Tibial nerve (tissue), 4 donors: ENCODE measurements at regions not wholly inside any gene's neighbourhood (a gene's known extent, or its start where the extent isn't known, plus 50 kb on each side); places are given as distances from the start of the nearest gene placed in this dataset.

ENCODE experiments used
- DNase-seq, 2 donors: peaks; one replicate each; pipeline ENCODE4 v3.0.0-alpha.2; 2019; ENCODE audit warnings: low spot score in 2 of 2
- H3K27ac ChIP-seq, 4 donors: fragments of 200-600 bp; sonication (generic) in 3 of 4; one replicate each; pipeline ENCODE4 v1.5.1; 2017 to 2019; ENCODE audit warnings: mild to moderate bottlenecking in 1 of 4
- H3K27me3 ChIP-seq, 2 donors: fragments of 200-600 bp; sonication (generic) in 1 of 2; one replicate each; pipeline versions ENCODE4 v1.5.1 to v1.6.0; 2017 to 2019
- H3K36me3 ChIP-seq, 3 donors: fragments of 200-600 bp; sonication (generic); one replicate each; pipeline ENCODE4 v1.5.1; 2018 to 2019
- H3K4me1 ChIP-seq, 4 donors: fragments of 200-600 bp; sonication (generic) in 3 of 4; one replicate each; pipeline ENCODE4 v1.5.1; 2017 to 2019
- H3K4me3 ChIP-seq, 4 donors: fragments of 200-600 bp; sonication (generic) in 3 of 4; one replicate each; pipeline ENCODE4 v1.5.1; 2017 to 2019; ENCODE audit warnings: mild to moderate bottlenecking in 1 of 4, moderate library complexity in 1 of 4
- H3K9me3 ChIP-seq, 4 donors: fragments of 200-600 bp; sonication (generic) in 3 of 4; one replicate each; pipeline ENCODE4 v1.5.1; 2017 to 2019
- EP300 ChIP-seq, 2 donors: sonication (generic); formaldehyde crosslinking; IDR thresholded peaks; one replicate each; pipeline ENCODE4 v1.6.1; 2017; ENCODE audit warnings: antibody characterized with exemption in 2 of 2, mild to moderate bottlenecking in 1 of 2
- POLR2A ChIP-seq, 2 donors: fragments of 450-650 bp; IDR thresholded peaks; one replicate each; pipeline ENCODE4 v1.6.1; 2017; ENCODE audit warnings: antibody characterized with exemption in 2 of 2, mild to moderate bottlenecking in 2 of 2, moderate library complexity in 2 of 2
- WGBS, 2 donors: methylation state at CpG; one replicate each; pipeline ENCODE4 v1.1.5; 2018; 5-methylcytosine and 5-hydroxymethylcytosine counted together
- TF ChIP-seq, protein P1 (sequence below), 5 experiments: fragments of 200-600 bp in 3 of 5; fragments of 450-650 bp in 2 of 5; sonication (generic) in 3 of 5; IDR thresholded peaks; one replicate each; pipeline ENCODE4 v1.5.1; 2016 to 2019; ENCODE audit warnings: antibody characterized with exemption in 5 of 5, mild to moderate bottlenecking in 3 of 5, moderate library complexity in 2 of 5

DNA sequence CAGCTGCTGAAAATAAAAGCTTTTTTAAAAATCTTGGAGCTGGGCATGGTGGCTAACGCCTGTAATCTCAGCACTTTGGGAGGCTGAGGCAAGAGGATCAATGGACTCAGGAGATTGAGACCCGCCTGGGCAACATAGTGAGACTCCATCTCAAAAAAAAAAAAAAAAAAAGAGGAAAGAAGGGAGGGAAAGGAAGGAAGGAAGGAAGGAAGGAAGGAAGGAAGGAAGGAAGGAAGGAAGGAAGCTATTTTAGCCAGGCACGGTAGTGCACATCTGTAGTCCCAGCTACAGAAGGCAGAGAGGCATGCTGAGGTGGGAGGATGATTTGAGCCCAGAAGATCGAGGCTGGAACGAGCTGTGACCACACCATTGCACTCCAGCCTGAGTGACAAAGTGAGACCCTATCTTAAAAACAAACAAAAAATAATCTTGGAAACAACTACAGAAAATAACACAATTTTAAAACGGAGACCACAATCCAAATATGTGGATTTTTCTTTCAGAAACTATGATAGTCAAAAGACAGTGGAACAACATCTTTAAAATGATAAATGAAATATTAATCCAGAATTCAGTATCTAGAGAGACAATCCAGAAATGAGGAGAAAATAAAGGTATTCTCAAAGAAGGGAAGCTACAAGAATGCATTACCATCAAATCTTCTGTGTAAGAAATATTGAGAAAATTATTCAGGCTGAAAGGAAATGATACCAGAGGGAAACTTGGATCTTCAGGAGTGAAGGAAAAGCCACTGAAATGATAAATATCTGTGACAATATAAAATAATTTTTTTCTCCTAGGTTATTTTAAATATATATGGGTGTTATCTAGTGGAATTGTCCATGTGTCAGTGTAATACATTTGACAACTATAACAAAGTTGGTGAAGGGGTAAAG, 182.0 kb downstream of the GPX5 start:
- Histone ChIP-seq H3K27me3 (peaks cover 0 to 10% of the 10 kb centered on the region in 2 donors), H3K4me3 (no peak overlapping the region), H3K4me1 (no peaks in the 10 kb centered on the region), H3K9me3 (peaks cover 0 to 30% (median 5%) of the 10 kb centered on the region in 4 donors), H3K36me3 (no peaks in the 10 kb centered on the region), H3K27ac (no peak overlapping the region)
- WGBS, 2 donors = 85% methylated on average over 6 of the region's 6 CpGs
- no peak for DNase-seq
- TF ChIP-seq, protein P1, sequence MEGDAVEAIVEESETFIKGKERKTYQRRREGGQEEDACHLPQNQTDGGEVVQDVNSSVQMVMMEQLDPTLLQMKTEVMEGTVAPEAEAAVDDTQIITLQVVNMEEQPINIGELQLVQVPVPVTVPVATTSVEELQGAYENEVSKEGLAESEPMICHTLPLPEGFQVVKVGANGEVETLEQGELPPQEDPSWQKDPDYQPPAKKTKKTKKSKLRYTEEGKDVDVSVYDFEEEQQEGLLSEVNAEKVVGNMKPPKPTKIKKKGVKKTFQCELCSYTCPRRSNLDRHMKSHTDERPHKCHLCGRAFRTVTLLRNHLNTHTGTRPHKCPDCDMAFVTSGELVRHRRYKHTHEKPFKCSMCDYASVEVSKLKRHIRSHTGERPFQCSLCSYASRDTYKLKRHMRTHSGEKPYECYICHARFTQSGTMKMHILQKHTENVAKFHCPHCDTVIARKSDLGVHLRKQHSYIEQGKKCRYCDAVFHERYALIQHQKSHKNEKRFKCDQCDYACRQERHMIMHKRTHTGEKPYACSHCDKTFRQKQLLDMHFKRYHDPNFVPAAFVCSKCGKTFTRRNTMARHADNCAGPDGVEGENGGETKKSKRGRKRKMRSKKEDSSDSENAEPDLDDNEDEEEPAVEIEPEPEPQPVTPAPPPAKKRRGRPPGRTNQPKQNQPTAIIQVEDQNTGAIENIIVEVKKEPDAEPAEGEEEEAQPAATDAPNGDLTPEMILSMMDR (IDR thresholded peaks at IDR 0.05) = no peak
- TF ChIP-seq POLR2A (IDR thresholded peaks at IDR 0.05) = no peak
- TF ChIP-seq EP300 (IDR thresholded peaks at IDR 0.05) = no peak

DNA sequence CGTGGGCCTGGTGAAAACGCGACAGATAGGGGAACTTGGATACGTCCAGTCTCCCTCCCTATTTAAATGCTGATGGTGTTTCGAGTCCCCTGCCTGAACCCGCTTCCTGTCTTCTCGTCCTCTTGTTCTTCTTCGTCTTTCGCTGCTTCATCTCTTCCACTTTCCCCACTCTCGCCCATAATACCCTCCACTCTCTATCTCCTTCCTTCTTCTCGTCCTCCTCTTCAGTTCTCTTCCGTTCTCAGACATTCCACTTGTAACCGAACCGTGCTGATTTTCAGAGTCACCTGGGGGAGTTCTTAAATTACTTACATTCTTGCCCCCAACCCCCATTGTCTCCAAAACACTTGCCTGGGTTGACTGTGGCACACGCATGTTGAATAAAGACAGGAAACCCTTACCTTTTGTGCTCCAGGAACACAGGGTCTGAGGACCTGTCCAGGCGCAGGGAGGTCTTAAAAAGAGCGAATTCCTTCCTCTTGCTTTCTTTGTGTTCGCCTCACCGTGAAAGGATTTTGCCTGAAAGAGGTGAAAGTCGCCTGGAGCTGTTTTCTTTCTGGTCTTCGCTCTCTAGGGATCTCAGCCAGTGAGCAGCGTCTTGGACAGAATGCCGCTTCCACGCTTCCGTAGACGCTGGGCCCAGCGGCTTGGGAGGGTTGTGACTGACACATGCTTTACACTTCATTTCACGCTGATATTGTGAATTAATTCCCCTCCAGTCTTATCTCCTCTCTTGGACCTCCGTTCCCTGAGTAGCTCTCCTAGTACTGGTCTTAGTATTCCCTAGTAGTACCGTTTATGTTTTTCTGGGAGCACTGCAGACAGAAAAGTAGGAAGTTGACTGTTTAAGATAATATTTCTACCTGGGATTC, 184.0 kb downstream of the GPX5 start:
- Histone ChIP-seq H3K4me1 (no peaks in the 10 kb centered on the region), H3K4me3 (peak overlapping the region in 1 of 4 donors; percentile 14), H3K9me3 (peaks cover 0 to 30% (median 5%) of the 10 kb centered on the region in 4 donors), H3K27me3 (peaks cover 0 to 10% of the 10 kb centered on the region in 2 donors), H3K36me3 (no peaks in the 10 kb centered on the region), H3K27ac (no peak overlapping the region)
- TF ChIP-seq POLR2A (IDR thresholded peaks at IDR 0.05) (no peak), EP300 (IDR thresholded peaks at IDR 0.05) (no peak)
- TF ChIP-seq, protein P1 (IDR thresholded peaks at IDR 0.05) = no peak
- no peak for DNase-seq
- 6 to 9% methylated on average over 29 to 30 of the region's 30 CpGs for WGBS, 2 donors

DNA sequence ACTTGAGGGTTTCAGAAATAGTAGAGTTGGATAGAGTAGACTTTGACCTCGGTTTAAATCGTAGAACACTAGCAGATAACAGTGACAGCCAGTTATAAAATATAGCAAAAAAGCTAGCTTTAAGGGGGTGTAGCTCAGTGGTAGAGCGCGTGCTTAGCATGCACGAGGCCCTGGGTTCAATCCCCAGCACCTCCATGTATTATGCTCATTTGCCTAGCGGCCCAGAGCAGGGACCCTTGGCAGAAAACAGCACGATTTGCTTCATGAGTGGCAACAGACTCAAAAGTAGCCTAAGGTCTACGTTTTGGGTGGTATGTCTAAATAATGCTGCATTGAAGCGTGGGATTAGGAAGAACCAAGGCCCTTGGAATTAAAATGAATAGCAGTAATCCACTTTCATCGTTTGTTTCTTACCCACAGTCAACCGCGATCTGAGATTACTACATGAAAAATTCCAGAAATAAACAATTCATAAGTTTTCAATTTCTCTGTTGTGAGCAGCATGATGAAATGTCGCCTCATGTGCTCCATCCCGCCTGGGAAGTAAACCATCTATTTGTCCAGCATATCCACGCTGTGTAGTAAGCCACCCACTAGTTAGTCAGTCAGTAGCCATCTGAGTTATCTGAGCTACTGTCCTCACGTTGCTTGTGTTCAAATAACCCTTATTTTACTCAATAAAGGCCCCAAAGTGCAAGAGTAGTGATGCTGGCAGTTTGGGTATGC, 184.9 kb downstream of the GPX5 start:
- H3K27me3 ChIP-seq = peaks cover 0 to 10% of the 10 kb centered on the region in 2 donors
- TF ChIP-seq, protein P1 (IDR thresholded peaks at IDR 0.05) = no peak
- TF ChIP-seq POLR2A (IDR thresholded peaks at IDR 0.05) = no peak
- peaks cover 0 to 30% (median 5%) of the 10 kb centered on the region in 4 donors for H3K9me3 ChIP-seq
- DNase-seq = no peak
- no peaks in the 10 kb centered on the region for H3K4me1 ChIP-seq
- H3K4me3 ChIP-seq = peak overlapping the region in 1 of 4 donors; percentile 14
- WGBS, 2 donors = 38 to 47% methylated on average over 16 of the region's 16 CpGs
- no peaks in the 10 kb centered on the region for H3K36me3 ChIP-seq
- H3K27ac ChIP-seq = no peak overlapping the region

DNA sequence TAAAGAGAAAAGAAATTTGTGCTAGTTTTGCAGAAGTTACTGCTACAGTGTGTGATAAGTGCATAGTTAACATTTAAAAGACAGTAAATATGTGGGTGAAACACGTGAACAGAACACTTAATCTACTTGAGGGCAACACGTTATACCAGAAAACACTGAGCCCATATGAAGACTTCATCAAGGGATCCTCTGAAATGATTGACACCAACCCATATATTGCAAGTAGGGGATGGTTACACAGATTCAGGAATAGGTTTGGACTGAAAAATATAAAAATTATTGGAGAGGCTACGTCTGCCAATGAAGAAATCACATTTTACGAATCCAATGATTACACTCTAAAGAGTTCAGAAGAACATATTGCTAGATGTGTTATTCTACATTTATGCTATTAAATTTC, 185.6 kb downstream of the GPX5 start:
- Histone ChIP-seq H3K9me3 (peaks cover 0 to 25% (median 5%) of the 10 kb centered on the region in 4 donors), H3K27me3 (peaks cover 0 to 10% of the 10 kb centered on the region in 2 donors), H3K27ac (no peak overlapping the region), H3K36me3 (no peaks in the 10 kb centered on the region), H3K4me3 (no peak overlapping the region), H3K4me1 (no peaks in the 10 kb centered on the region)
- 76 to 79% methylated on average over 4 of the region's 4 CpGs for WGBS, 2 donors
- TF ChIP-seq, protein P1 (IDR thresholded peaks at IDR 0.05) = no peak
- no peak for TF ChIP-seq POLR2A (IDR thresholded peaks at IDR 0.05)
- no peak for TF ChIP-seq EP300 (IDR thresholded peaks at IDR 0.05)
- no peak for DNase-seq
